Caco-2 (cell line): ENCODE measurements at regions not wholly inside any gene's neighbourhood (a gene's known extent, or its start where the extent isn't known, plus 50 kb on each side); places are given as distances from the start of the nearest gene placed in this dataset.

Experiments used
- BruUV-seq: library from RNA; stranded (reverse); fragments of 400-500 nt; replicated peaks from 2 replicates; lab custom pipeline; 2021; lab: Mats Ljungman, UMichigan
- CTCF ChIA-PET: fragments of 300-600 bp; sonication (Branson Sonifier 250); formaldehyde crosslinking; loops from one replicate; lab custom pipeline; 2022; ENCODE audit warnings: antibody characterized with exemption; lab: Charles Lee
- POLR2A ChIA-PET: fragments of 300-600 bp; sonication (Branson Sonifier 250); formaldehyde crosslinking; loops from one replicate; lab custom pipeline; 2022; ENCODE audit warnings: antibody characterized with exemption; lab: Charles Lee
- DNase-seq, 2 experiments: peaks; one replicate each; pipeline versions ENCODE4 v3.0.0 to v3.0.0-alpha.2; 2020 to 2022
- H3K27me3 ChIP-seq: replicated peaks from 2 replicates; pipeline ENCODE4 v1.6.0; 2011; ENCODE audit warnings: low read length; ENCODE audit not compliant: control insufficient read depth, insufficient read depth
- H3K36me3 ChIP-seq: 2 replicates; pipeline ENCODE4 v1.5.1; 2011; ENCODE audit warnings: low read length; ENCODE audit not compliant: control insufficient read depth, insufficient read depth
- H3K4me1 ChIP-seq: fragments of 250-450 bp; sonication (Bioruptor Pico); 2 replicates; pipeline ENCODE4 v1.5.1; 2020; ENCODE audit warnings: mild to moderate bottlenecking
- H3K4me3 ChIP-seq: 2 replicates; pipeline ENCODE4 v1.5.1; 2011; ENCODE audit warnings: low read depth, mild to moderate bottlenecking, control low read depth, low read length
- H3K9me3 ChIP-seq: fragments of 250-450 bp; sonication (Bioruptor Pico); 2 replicates; pipeline ENCODE4 v1.5.1; 2020; ENCODE audit warnings: mild to moderate bottlenecking, moderate library complexity
- H3K27ac Mint-ChIP-seq: one replicate; pipeline ENCODE4 v1.8.0; 2022; ENCODE audit warnings: mixed read lengths; ENCODE audit not compliant: unreplicated experiment
- H3K27me3 Mint-ChIP-seq: one replicate; pipeline ENCODE4 v1.8.0; 2022; ENCODE audit warnings: mixed read lengths; ENCODE audit not compliant: insufficient read depth, unreplicated experiment
- H3K36me3 Mint-ChIP-seq: one replicate; pipeline ENCODE4 v1.8.0; 2022; ENCODE audit warnings: mild to moderate bottlenecking, mixed read lengths; ENCODE audit not compliant: insufficient read depth, unreplicated experiment
- H3K4me1 Mint-ChIP-seq: one replicate; pipeline ENCODE4 v1.8.0; 2022; ENCODE audit warnings: low read depth, mixed read lengths; ENCODE audit not compliant: unreplicated experiment
- H3K4me3 Mint-ChIP-seq: one replicate; pipeline ENCODE4 v1.8.0; 2022; ENCODE audit warnings: mild to moderate bottlenecking, moderate library complexity, mixed read lengths; ENCODE audit not compliant: unreplicated experiment
- H3K9me3 Mint-ChIP-seq: one replicate; pipeline ENCODE4 v1.8.0; 2022; ENCODE audit warnings: mixed read lengths; ENCODE audit not compliant: unreplicated experiment
- intact Hi-C: fragments of 100-400 bp; cut with micrococcal nuclease; formaldehyde crosslinking; loops from one replicate; pipeline ENCODE4 v1.10.0; 2022; ENCODE audit not compliant: unreplicated experiment
- TF ChIP-seq, protein P1 (sequence below), 2 experiments: fragments of 200-600 bp in 1 of 2; IDR thresholded peaks; 1 replicate in 1 of 2; 2 replicates in 1 of 2; pipeline versions ENCODE4 v1.5.1 to v1.8.0; 2011 to 2022; ENCODE audit warnings: antibody characterized with exemption in 1 of 2, control low read depth in 1 of 2, inconsistent platforms in 1 of 2, low read depth in 1 of 2, low read length in 1 of 2, mild to moderate bottlenecking in 1 of 2, moderate library complexity in 1 of 2; ENCODE audit not compliant: insufficient read depth in 1 of 2, severe bottlenecking in 1 of 2, unreplicated experiment in 1 of 2

DNA sequence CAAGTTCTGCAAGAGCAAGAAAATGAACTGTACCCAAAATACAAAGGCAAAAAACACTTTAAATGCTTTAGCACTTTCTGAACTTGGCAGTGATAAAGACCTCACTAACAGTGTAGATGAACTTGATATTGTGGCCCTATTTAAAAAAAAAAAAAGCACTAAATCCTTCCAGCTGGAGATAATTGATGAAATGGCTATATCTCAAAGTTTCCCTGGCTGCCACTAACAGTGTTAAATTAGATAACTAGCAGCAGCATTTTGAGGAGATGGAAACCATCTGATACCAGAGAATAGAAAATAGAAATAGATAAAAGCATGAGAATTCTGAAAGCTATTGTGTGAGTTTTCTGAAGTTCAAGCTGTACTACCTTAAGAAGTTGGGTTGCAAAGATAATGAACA, 317.2 kb downstream of the RWDD3 start:
- BruUV-seq = no TSS peak
- ChIA-PET CTCF (no interaction called here), POLR2A (no interaction called here)
- DNase-seq = no peak
- intact Hi-C loops = no loop called here
- no peaks in the 10 kb centered on the region for H3K36me3 ChIP-seq
- H3K27me3 ChIP-seq = no peaks in the 10 kb centered on the region
- Mint-ChIP-seq H3K27me3 (peaks cover 13% of the 10 kb centered on the region), H3K4me3 (no peak overlapping the region), H3K4me1 (peaks cover 7% of the 10 kb centered on the region), H3K27ac (no peak overlapping the region), H3K9me3 (no peaks in the 10 kb centered on the region), H3K36me3 (no peaks in the 10 kb centered on the region)
- no peaks in the 10 kb centered on the region for H3K9me3 ChIP-seq
- TF ChIP-seq, protein P1, sequence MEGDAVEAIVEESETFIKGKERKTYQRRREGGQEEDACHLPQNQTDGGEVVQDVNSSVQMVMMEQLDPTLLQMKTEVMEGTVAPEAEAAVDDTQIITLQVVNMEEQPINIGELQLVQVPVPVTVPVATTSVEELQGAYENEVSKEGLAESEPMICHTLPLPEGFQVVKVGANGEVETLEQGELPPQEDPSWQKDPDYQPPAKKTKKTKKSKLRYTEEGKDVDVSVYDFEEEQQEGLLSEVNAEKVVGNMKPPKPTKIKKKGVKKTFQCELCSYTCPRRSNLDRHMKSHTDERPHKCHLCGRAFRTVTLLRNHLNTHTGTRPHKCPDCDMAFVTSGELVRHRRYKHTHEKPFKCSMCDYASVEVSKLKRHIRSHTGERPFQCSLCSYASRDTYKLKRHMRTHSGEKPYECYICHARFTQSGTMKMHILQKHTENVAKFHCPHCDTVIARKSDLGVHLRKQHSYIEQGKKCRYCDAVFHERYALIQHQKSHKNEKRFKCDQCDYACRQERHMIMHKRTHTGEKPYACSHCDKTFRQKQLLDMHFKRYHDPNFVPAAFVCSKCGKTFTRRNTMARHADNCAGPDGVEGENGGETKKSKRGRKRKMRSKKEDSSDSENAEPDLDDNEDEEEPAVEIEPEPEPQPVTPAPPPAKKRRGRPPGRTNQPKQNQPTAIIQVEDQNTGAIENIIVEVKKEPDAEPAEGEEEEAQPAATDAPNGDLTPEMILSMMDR (IDR thresholded peaks at IDR 0.05; ENCODE audit: insufficient read depth in 1 of 2, low read depth in 1 of 2, low read length in 1 of 2, severe bottlenecking in 1 of 2, unreplicated experiment in 1 of 2) = no peak
- H3K4me3 ChIP-seq = no peak overlapping the region
- H3K4me1 ChIP-seq = no peaks in the 10 kb centered on the region

DNA sequence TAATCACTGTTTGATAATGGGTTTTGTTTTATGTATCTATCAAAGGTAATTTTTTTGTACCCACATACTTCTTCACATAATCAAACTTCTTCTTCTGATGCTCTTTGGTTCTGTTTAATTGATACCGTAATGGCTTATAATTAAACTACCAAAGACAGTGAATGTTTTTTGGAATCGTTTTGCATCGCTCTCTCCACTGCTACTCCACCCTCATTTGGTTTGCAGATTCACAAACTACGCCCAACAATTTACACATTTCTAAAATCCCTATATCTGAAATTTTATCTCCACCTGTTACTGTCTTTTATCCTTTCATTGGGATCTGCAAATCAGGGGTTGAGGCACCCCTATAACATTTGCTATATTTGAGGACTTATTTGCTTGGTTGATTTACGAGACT, 319.6 kb downstream of the RWDD3 start:
- ChIA-PET CTCF (no interaction called here), POLR2A (no interaction called here)
- Mint-ChIP-seq H3K27me3 (peaks cover 5% of the 10 kb centered on the region), H3K36me3 (peaks cover 5% of the 10 kb centered on the region), H3K27ac (no peak overlapping the region), H3K4me1 (peaks cover 7% of the 10 kb centered on the region), H3K9me3 (peaks cover 10% of the 10 kb centered on the region), H3K4me3 (no peak overlapping the region)
- no peak overlapping the region for H3K4me3 ChIP-seq
- H3K4me1 ChIP-seq = no peaks in the 10 kb centered on the region
- H3K27me3 ChIP-seq = no peaks in the 10 kb centered on the region
- intact Hi-C loops = no loop called here
- DNase-seq = no peak
- H3K9me3 ChIP-seq = no peaks in the 10 kb centered on the region
- no TSS peak for BruUV-seq
- no peaks in the 10 kb centered on the region for H3K36me3 ChIP-seq
- TF ChIP-seq, protein P1 (IDR thresholded peaks at IDR 0.05; ENCODE audit: insufficient read depth in 1 of 2, low read depth in 1 of 2, low read length in 1 of 2, severe bottlenecking in 1 of 2, unreplicated experiment in 1 of 2) = no peak

DNA sequence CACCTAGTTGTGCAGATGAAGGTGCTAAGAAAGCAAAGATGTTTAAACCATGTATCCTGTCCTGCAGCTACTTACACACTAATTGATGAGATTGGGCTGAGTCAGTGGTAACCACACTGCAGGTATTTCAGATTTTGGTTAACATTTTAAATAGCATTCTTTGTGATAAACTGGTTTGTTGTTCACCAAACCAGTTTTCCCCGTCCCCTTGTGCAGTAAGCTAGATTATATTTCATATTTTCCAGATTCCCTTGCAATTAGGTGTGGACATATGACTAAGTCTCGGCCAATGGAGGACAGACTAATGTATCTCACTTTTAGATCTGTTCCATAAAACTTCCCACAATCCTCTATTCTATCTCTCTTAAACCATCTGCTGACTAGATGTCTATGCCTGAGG, 320.4 kb downstream of the RWDD3 start:
- H3K27me3 Mint-ChIP-seq = peaks cover 5% of the 10 kb centered on the region
- H3K4me1 ChIP-seq = no peaks in the 10 kb centered on the region
- no peaks in the 10 kb centered on the region for H3K9me3 ChIP-seq
- no peaks in the 10 kb centered on the region for H3K36me3 ChIP-seq
- H3K4me3 ChIP-seq = no peak overlapping the region
- no peak overlapping the region for H3K27ac Mint-ChIP-seq
- H3K4me3 Mint-ChIP-seq = no peak overlapping the region
- DNase-seq = no peak
- H3K9me3 Mint-ChIP-seq = peaks cover 10% of the 10 kb centered on the region
- peaks cover 7% of the 10 kb centered on the region for H3K4me1 Mint-ChIP-seq
- TF ChIP-seq, protein P1 (IDR thresholded peaks at IDR 0.05; ENCODE audit: insufficient read depth in 1 of 2, low read depth in 1 of 2, low read length in 1 of 2, severe bottlenecking in 1 of 2, unreplicated experiment in 1 of 2) = no peak
- ChIA-PET POLR2A (no interaction called here), CTCF (no interaction called here)
- peaks cover 5% of the 10 kb centered on the region for H3K36me3 Mint-ChIP-seq
- BruUV-seq = no TSS peak
- intact Hi-C loops = no loop called here
- H3K27me3 ChIP-seq = no peaks in the 10 kb centered on the region
